GM18508 (cell line): ENCODE measurements at regions not wholly inside any gene's neighbourhood (a gene's known extent, or its start where the extent isn't known, plus 50 kb on each side); places are given as distances from the start of the nearest gene placed in this dataset.
"Not testable (repeated sequence)": the region's sequence is repeated elsewhere in the genome, so short reads cannot be mapped to it uniquely, and the experiment has no call there.

Experiments used
- ATAC-seq: cut with Tn5 transposase; IDR thresholded peaks from one replicate; pipeline ENCODE4 v1.9.1; 2021; ENCODE audit warnings: moderate number of reproducible peaks; ENCODE audit not compliant: insufficient read depth, unreplicated experiment

GRCh38 chr14:97117693-97118092 is 320.5 kb downstream of the VRK1 start:
- no peak for ATAC-seq

- no peak for ATAC-seq
Measured at GRCh38 chr14:97120204-97120603, 323.0 kb downstream of the VRK1 start.

- ATAC-seq, result no peak
Measured at GRCh38 chr14:97120611-97121031, 323.4 kb downstream of the VRK1 start.

GRCh38 chr14:97129639-97130038 is 332.5 kb downstream of the VRK1 start:
- ATAC-seq, result no peak

GRCh38 chr14:97135847-97136246 is 338.7 kb downstream of the VRK1 start:
- not testable (repeated sequence) for ATAC-seq

DNA sequence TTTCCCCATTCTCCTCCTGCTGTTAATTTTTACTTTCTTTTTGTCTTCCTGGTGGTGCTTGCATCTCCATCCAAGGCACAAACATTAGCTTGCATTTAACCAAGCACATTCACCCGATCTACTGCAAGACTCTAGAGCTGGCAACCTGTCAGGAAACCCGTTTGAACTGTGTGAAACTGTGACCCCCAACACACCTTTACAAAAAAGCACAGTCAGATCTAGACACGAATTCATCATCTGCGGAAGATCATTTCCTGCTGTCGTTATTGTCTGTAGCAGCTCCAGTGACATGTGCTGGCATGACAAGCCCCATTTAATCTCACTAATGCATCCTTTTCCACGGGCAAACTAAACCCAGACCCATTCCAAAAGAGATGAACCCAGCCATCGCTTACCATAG is 340.5 kb downstream of the VRK1 start:
- ATAC-seq, result no peak

DNA sequence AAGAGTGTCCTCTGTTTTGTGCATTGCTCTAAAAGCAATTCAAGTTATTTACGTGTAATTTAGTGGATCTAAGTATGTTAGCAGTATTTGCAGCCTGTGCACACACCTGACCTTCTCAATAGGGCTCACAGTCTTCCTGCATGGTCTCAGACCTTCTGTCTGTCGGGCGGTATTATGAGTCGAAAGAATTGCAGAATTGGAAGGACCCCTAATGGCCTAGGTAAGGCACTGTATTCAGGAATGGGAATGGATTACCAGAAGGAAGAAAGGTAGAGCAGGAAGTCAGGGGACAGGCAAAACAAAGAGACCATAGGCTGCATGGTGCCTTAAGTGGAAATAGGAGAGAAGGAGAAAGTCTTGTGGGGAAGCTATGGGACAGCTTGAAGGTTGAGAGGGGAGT is 341.6 kb downstream of the VRK1 start:
- no peak for ATAC-seq

DNA sequence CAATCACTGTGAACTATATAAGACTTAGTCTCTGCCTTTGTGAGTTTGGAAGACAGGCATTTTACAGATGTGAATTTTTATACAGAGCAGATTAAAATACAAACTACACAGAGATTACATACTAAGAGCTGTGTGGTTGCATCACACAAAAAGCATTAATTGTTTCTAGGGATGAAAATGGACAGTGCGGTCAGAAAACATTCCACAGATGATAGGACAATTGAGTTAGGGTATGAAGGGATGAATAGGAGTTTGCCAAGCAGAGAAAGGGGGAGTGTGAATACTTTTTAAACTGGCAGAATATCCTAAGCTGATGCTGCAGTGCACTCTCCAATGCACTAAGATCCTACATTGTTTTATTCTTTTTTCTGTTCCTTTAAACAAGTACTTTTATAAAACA is 345.8 kb downstream of the VRK1 start:
- no peak for ATAC-seq

DNA sequence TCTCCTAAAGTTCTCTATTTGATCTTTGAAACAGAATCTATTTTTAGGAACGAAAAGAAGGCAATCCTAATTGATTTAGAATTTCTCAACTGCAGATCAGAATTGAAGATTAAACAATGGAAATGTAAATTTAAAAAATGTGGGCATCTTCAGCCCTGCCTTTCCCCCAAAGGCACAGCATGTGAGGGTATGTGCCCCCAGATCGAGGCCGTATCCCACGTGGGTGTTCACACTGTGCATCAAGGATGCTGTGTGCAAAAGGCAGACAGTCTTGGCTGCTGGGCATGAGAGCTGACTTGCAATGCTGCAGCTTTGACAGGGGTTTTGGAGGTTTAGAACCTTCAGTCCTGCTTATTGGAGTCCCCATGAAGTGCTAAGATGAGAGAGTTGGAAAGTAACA is 346.3 kb downstream of the VRK1 start:
- ATAC-seq, result no peak

DNA sequence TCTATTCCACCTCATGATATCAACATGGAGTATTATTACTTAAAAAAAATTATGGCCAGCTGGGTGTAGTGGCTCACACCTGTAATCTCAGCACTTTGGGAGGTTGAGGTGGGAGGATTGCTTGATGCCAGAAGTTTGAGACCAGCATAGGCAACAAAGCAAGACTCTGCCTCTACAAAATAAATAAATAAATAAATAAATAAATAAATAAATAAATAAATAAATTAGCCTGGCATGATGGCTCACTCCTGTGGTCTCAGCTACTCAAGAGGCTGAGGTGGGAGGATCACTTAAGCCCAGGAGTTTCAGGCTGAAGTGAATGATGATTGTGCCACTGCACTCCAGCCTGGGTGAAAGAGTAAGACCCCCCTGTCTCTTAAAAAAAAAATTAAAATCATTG is 350.8 kb downstream of the VRK1 start:
- not testable (repeated sequence) for ATAC-seq

GRCh38 chr14:97149775-97150174 is 352.6 kb downstream of the VRK1 start:
- ATAC-seq, result no peak

DNA sequence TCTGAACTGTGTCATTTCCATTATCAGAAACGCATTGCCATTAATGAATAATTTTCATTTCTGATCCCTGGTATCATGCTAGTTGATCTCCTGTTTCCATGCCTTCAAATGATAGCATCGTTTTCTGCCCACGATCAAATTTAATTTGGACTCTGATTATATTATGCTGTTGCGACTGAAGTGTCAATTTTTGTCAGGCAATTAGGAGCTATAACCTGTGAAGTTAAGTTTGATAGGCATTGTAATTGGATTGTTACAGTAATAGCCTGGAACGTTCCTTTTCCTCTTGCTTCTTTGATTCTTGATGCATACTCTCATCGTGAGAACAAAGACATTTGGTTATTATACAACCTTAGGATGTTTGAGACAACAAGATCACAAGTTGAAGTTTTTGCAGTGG is 356.3 kb downstream of the VRK1 start:
- no peak for ATAC-seq

- no peak for ATAC-seq
Measured at GRCh38 chr14:97155320-97155719, 358.1 kb downstream of the VRK1 start.

GRCh38 chr14:97155814-97156213 is 358.6 kb downstream of the VRK1 start:
- no peak for ATAC-seq

DNA sequence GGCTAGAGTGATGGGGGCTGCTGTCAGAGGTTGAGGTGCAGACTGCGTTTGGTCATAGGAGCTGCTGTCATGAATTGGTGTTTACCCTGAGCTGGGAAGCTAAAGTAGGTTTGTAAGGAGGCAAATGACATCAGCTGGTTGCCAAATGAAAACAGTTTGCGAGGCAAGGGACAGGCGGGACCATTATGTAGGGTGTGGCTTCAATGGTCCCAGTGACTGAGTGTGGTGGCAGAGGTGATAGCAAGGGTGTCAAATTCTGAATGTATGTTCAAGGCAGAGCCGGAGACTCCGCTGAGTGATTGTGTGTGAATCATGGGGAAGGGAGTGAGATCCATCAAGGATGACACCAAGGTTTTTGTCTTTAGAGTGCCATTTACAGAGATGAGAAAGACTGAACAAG is 359.5 kb downstream of the VRK1 start:
- no peak for ATAC-seq

- no peak for ATAC-seq
Measured at GRCh38 chr14:97158102-97158501, 360.9 kb downstream of the VRK1 start.

DNA sequence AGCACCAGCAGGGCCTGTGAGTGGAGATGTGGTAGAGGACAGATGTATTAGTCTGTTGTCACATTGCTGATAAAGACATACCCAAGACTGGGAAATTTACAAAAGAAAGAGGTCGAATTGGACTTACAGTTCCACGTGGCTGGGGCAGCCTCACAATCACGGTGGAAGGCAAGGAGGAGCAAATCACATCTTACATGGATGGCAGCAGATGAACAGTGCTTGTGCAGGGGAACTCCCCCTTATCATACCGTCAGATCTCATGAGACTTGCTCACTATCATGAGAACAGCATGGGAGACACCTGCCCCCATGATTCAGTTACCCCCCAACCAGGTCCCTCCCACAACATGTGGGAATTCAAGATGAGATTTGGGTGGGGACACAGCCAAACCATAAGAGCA is 361.9 kb downstream of the VRK1 start:
- no peak for ATAC-seq

DNA sequence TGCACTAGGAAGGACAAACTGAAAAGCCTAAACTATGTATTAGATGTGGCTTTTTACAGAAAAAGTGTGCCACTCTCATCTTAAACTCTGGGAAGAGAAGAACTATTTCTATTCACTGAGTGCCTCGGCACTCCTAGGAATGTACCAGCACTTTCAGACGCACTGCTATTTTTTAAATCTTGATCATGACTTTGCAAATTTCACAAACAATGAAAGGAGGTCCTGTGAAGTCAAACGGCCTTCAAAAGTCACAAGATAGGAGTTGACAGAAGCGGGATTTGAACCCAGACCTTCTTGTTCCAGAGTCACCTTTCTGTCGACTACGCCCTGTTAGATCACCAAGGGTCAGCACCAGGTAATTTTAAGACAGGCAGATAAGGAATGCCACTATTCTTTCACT is 365.4 kb downstream of the VRK1 start:
- ATAC-seq, result no peak

- no peak for ATAC-seq
Measured at GRCh38 chr14:97164021-97164420, 366.8 kb downstream of the VRK1 start.

GRCh38 chr14:97166497-97166896 is 369.3 kb downstream of the VRK1 start:
- no peak for ATAC-seq

DNA sequence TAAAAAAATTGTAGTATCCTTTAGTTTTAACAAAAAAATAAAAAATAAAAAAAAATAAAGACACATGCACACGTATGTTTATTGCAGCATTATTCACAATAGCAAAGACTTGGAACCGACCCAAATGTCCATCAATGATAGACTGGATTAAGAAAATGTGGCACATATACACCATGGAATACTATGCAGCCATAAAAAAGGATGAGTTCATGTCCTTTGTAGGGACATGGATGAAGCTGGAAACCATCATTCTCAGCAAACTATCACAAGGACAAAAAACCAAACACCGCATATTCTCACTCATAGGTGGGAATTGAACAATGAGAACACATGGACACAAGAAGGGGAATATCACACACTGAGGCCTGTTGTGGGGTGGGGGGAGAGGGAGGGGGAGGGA is 370.4 kb downstream of the VRK1 start:
- not testable (repeated sequence) for ATAC-seq

- ATAC-seq, result no peak
Measured at GRCh38 chr14:97172644-97173043, 375.5 kb downstream of the VRK1 start.

DNA sequence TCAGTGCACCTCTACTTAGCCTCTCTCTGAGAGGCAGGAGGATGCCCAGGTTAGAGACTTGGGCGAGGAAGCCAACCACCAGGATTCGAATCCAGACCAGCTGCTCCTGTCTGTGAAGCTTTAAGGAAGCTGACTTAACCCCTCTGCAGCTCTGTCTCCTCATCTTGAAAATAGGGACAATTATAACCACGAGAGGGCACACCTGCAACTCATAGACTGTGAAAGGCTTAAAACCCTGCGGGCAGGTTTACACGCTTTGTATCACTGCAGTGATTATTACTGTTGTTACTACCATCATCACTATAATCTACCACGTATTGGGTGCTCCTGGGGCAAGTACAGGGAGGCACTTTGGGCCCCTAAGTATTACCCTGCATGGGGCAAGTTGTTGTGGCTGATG is 379.8 kb downstream of the VRK1 start:
- ATAC-seq, result no peak
